ENCODE measurements at regions not wholly inside any gene's neighbourhood (a gene's known extent, or its start where the extent isn't known, plus 50 kb on each side); places are given as distances from the start of the nearest gene placed in this dataset.

GRCh38 chr10:113495553-113495952 lies 57.3 kb upstream of the HABP2 start:
- TF ChIP-seq GATA2 (IDR thresholded peaks at IDR 0.05; ENCODE audit: low read depth, low read length) (no peak), GATA3 (IDR thresholded peaks at IDR 0.05; ENCODE audit: low read depth, low read length) (no peak)
